GM18870 (cell line): ENCODE measurements at regions not wholly inside any gene's neighbourhood (a gene's known extent, or its start where the extent isn't known, plus 50 kb on each side); places are given as distances from the start of the nearest gene placed in this dataset.

Experiments used
- ATAC-seq: cut with Tn5 transposase; IDR thresholded peaks from one replicate; pipeline ENCODE4 v1.9.1; 2021; ENCODE audit warnings: moderate library complexity; ENCODE audit not compliant: unreplicated experiment

DNA sequence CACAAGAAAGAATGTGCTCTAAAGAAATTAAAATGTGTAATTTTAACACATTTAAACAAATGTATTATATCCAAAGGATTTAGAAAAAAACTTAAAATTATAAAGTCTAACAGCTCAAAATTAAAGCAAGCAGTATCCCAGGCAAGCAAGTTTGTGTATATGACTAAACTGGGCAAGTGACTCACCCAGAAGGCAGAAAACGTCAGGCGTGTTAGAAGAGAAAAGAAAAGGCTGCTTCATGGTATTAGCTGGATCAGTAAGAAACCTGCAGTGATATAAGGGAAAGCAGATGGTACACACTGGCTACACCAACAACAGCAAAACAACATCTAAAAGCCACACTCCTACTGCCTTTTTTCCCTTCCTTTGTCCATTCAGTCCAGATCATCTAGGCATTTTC is 250.6 kb upstream of the NDST3 start:
- no peak for ATAC-seq

DNA sequence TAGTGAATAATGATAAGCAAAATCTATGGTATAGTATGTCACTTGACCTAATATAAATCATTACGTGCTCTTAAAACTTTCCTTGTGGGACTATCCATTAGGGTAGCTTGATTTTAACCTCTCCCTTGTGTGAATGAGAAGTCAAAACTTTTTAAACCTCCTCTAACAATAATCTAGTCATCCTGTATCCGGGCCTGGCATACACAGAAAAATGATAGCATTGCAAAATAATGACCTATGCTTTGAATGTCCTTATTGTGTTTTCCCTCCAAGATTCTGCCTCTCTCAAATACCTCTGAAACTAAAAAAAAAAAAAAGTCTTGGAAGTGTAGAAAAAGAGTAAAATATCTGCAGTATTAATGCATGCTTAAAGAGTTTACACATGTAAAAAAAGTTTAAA is 250.0 kb upstream of the NDST3 start:
- no peak for ATAC-seq

DNA sequence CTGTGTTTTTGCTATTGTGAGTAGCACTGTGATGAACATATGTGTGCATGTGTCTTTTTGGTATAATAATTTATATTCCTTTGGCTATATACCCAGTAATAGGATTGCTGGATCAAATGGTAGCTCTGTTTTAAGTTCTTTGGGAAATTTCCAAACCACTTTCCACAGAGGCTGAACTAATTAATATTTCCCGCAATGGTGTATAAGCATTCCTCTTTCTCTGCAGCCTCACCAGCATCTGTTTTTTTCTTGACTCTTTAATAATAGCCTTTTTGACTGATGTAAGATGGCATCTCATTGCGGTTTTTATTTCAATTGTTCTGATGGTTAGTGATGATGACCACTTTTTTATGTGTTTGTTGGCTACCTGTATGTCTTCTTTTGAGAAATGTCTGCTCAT is 247.7 kb upstream of the NDST3 start:
- no peak for ATAC-seq

DNA sequence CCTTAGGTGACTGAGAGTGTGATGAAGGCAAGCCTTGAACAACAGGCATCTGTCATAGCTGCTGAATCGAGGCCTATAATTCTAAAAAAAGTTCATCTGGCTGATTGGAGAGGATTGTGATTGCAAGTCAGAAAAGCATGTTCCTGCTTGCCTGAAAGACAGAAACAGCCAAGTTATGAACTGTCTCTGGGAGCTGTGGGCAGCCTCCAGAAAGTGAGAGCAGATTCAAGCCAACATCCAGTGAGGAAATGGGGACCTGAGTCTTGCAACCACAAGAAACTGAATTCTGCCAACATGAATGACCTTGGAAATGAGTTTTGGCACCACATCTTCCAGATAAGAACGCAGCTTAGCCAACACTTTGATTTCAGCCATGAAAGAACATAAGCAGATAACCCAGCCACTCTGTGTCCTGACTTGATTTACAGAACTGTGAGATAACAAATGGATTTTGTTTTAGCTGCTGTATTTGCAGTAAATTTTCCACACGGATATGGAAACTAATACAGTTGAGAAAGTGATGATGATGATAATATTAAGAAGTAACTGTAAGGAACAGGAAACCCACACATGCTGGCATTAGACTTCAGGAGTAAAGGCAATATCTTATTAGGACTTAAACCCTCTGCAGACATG is 240.3 kb upstream of the NDST3 start:
- ATAC-seq: no peak

DNA sequence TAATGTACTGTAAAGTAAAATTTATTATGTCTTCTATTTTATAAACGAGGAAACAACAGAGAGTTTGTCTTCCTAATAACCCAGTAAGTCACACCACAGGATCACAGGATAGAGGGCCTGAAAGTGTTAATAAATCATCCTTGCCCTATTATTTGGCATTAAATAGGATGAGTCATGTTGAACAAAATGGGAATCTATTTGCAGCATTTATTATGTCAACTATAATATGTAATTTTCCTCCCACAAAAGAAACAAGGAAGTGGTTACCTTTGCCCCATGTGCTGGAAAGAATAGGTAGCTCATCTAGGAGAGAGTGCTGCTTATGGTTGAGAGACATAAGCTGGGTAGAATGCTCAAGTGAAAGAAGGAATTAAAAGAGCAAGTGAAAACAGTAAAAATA is 237.6 kb upstream of the NDST3 start:
- ATAC-seq: no peak

DNA sequence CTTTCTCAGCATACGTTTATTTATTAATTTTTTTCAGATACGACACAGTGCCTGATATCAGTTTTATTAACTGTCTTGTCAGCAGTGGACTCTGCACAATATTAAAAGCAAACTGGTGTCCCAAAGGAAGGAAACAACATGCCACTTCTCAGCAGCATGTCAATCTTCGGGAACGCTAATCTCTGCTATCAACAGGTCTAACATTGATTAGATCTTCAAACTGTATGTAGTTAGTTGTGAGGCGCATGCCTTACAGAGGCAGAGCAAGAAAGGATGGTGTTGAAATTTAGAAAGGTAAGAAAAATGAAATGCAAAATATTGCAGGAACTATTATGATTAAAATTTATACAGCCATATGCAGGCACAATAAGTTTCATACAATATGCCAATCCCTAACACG is 233.7 kb upstream of the NDST3 start:
- ATAC-seq: no peak

DNA sequence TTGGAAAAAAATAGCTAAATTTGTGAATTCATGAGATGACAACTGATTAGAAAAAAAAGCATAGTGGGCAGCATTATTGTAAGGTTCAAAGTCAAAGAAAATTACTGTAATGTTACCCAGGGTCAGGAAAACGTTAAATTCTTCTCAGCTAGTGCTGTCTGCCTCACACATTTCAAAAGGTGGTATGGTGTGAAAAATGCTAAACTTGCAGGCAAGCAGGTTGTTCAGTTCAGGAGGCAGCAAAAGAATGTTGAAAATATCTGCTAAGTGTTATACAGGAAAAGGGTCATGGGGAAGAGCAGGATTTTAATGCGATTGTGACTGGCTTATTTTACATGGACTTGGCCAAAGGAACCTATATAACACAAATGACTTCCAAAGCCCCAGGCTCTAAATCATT is 232.5 kb upstream of the NDST3 start:
- ATAC-seq: no peak

DNA sequence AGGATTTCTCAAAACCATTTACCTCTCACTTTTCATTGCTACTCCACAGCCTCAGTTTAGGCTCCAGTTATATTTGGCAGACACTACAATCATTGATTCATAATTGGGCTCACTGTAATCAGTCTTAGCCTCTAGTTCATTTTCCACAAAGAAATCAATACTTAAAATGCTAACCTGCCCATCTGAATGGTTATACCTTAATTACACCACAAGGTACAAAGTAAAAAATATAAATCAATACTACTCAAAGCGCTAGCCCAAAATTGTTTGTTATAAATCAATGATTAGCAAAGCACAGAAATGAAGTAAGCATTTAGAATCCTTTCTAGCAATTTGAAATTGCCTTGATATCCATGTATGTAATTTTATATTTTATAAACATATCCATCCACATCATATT is 222.6 kb upstream of the NDST3 start:
- ATAC-seq: no peak

DNA sequence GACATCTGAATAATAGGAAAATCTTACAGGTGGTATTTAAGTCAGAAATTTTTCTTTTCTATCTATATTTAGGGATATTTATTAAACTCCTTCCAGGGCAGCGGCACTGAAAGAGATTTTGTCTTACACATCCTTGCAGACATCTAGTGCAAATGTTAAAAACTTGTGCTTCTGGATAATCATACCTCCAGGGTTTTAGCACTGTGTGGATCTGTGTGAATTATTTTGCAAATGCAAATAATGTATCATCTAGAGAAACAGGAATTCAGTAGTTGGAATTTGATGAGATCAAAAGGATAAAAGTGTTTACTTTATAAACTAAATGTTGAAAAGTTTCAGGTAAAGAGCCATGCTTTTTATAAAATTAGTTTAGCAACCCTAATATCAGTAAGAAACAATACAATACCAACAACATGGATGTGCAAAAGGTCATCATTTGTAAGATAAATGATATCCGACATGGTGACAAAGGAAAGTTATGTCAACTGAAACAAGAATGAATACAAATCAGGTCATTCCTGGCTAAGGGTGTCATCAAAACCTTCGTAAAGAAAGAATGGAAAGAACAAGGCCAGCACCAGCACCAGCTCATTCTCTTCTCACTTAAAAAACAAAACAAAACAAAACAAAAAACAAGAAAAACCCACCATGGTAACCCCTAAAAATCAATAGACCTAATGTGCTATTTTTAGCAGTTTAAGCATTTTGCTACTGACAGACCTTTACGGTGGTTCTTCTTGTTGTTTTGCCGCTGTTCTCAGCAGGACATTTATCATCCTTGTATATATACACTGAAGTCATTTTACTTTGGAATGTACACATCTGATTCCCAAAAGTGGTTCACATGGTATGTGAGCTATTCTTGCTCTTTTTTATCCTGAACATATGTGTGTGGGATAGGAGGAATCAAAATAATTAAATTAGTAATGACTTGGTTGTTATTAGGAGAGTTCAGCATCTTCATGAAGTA is 219.7 kb upstream of the NDST3 start:
- ATAC-seq: no peak

DNA sequence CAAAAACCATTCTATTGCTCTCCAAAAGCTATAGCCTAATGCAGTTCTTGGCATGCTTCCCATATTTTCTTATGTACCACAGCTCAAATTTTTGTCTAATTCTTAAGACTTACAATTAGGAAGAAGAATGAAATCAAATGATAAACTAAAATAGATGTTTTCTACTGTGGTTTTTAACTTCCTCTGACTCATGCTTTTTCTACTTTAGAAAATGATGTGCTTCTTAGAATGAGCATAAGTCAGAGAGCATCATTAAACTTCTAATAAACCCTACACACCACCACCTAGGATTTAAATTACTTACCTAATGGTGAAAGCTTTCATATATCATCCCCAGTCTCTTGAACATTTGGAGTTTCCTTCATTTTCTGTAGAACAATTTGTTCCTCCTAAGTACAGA is 217.0 kb upstream of the NDST3 start:
- ATAC-seq: no peak

DNA sequence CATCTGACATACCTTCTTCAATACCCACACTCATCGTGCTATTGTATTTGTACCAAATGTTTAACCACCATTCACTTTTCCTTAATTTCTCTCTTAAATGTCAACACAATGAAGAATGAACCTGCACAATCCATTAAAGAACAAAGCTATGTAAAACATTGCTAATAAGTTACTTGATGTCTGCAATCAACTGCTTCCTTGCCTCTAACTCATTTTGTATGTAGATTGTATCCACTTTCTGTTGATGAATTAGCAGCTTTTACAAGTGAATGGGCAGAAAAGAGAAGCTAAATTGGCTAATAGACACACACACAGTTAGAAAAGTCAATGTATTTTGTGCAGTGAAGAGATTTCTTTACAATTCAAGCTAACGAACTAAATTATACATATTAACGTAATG is 212.5 kb upstream of the NDST3 start:
- ATAC-seq: no peak

DNA sequence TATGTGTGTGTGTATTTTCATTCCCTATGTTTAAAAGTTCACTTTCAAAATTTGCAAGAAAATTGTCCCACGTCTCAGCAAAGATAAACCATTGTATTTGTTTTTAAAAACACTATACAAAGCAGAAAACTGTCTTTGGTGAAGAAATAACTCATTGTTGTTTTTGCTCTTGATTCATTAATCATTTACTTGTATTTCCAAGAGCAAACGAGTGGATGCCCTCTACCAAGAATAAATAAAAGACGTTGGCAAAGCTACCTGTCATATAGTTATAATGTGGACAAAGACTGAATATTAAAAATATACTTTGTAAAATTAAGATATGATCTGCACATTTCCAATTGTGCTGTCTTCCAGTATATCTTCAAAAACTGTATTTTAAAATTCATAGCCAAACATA is 210.9 kb upstream of the NDST3 start:
- ATAC-seq: no peak

DNA sequence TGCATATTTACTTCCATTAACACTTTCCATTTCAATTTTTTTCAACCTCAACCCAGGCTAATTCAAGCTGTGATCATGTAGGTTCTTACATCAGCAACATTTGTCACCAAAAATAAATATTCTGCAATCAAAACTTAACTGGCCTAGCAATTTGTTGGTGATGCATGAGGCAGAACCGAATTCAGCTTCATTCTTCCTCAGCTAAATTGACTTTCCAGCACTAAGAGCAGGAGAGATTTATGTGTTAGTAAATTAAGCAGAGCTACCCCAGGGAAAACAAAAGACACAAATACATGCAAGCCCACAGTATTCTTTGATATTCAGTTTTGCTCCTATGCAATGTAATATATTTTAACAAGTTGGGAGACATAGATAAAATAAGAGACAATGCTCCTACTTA is 208.7 kb upstream of the NDST3 start:
- no peak for ATAC-seq

DNA sequence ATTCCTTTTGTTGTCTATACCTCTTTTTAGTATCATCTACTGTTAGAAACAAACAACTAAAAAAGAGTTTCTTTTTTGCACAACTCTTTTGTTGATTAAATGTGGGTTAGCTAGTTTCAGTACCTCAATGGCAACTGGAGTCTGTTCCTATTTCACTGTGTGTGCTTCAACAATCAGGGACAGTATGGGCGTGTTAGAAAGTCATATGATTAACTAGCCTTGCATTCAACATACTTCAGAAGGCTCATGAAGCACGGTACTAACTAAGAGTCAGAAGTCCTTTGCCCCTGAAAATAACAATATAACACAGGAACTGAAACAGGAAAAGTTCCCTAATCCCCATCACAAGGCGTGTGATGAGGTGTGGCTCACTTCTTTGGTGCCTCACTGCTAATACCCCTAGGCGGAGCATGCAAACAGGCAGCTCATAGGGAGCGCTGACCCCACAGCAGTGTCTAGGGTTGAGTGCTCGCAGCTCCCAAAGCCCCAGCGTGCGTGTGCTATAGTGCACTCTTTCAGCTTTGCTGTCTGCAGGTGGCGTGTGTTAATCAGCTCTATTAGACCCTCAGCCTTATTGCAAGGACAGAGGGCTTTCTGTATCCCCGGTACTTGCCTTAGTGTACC is 203.1 kb upstream of the NDST3 start:
- ATAC-seq: no peak

DNA sequence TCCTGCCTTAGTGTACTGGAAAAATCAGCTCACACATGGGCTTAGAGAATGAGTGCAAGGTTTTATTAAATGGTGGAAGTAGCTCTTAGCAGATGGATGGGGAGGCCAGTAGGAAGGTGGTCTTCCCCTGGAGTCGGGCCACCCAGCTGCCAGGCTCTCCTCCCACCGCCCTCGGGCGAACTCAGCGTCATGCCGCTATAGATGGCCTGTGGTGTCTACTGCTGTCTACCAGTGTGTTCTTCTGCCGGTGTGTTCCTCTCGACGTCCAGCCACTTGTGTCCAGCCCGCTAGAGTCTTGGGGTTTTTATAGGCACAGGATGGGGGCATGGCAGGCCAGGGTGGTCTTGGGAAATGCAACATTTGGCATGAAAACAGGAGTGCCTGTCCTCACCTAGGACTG is 198.7 kb upstream of the NDST3 start:
- ATAC-seq: no peak

DNA sequence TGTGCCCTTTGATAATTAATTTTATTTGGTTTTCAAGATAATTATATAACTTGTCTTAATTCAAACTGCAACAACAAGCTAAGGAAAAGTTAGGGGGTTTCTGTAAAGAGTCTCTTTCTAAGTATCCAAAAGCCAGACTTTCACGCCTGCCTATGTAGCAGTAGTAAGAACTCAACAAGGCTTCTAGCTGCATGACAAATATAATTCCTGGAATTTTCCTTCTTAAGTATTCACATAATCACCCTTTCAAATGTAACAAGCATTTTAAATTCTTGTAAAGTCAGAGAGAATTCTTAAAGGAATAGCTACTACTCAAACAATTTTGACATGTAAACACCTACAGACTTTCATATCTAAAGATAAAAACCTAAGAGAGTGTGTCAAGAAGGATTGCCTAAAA is 189.7 kb upstream of the NDST3 start:
- ATAC-seq: no peak

DNA sequence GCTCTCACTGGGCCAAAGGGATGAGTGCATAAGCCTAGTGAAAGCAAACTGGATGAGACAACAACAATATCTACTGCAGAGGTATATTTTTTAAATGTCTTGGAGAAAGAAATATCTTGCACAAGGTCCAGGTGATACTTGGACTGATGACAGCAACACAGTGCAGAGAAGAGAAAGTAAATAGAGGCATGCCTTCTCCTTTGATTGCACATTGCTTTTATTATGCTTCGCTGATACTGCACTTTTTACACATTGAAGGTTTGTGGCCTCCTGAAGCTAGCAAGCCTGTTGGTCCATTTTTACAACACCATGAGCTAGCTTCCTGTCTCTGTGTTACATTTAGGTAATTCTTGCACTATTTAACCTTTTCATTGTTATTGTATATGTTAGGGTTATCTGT is 189.0 kb upstream of the NDST3 start:
- no peak for ATAC-seq

DNA sequence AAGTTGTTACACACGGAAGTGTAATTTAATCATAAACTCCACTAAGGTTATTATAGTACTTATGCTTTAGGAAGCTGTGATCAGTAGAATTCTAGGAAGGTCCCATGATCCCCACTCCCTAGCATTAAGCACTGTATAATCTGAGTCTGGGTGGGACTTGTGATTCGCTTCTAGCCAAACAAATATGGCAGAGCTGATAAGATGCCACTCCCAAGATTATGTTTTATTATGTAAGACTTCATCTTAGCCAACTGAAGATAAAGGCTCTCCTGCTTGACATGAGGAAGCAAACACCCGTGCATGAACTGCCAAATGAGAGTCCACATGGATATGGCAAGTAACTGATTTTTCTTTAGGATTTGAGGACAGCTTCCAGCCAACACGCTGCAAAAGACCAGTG is 186.4 kb upstream of the NDST3 start:
- no peak for ATAC-seq

DNA sequence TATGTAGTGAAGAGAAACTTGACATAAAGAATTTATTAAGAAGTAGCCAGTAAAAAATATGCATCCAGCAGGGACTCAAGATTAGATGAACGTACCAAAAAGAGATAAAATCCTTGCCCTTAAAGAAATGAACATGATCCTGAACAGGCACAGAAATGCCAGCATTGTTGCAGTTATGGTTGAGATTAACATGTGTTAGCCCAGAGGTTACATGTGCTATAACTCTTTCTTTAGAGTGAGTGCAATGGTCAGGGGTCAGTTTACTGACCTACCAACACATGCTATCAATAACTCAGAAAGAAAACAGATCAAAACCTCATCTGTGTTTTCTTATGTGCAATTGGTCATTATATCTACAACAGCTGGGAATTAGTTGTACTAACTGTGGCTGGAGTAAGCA is 166.1 kb upstream of the NDST3 start:
- ATAC-seq: no peak

DNA sequence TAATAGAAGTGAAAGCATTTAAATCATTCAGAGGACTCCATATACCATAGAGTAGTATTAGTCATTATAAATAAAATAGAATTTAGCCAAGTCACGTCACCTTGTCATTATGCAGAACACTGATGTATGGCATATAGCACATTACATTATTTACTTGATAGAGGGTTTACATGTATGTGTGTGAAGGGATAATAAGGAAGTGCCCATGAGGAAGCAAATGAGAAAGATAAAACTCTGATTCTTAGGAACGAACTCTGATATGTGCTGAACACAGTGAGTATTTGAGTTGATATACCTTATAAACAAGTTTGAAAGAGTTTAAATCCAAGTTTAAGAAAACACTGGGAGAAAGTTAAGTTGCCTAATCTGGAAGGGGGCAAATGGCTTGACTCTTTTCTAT is 160.5 kb upstream of the NDST3 start:
- ATAC-seq: no peak

DNA sequence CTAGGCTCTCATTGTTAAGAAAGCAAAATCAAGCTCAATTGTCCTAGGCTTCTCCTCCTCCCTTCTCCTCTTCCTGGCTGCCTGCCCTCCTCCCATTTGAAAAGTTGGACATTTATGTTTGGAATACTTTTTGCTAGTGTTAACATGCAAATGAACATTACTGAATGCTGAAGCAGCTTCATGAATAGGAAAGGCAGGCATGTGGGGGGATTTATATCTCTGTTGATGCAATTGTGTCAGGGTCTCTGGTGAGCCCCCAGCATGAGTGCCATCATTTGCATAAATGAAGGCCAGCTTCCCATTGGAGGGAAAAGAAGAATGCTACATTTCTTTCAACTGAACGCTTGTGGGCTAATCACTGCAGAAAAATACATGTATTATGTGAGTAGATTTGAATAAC is 160.1 kb upstream of the NDST3 start:
- ATAC-seq: no peak

DNA sequence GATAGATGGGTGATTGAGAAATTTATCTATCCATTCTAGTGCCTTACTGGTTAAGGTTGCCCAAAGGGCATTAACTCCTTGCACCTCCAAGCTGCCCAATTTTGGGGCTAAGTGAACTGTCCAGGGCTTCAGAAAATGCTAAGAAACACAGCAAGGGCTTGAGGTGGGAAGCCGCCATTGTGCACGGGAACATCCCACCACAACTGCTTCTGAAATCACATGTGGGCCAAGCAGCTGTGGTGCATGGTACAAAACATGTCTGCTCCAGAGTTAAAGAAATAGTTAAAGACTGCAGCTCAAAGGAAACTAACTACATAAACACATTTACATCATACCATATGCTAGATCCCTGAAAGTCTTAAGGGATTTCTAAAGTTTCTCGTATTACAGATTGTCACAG is 144.3 kb upstream of the NDST3 start:
- ATAC-seq: no peak
